ENCODE measurements at regions not wholly inside any gene's neighbourhood (a gene's known extent, or its start where the extent isn't known, plus 50 kb on each side); places are given as distances from the start of the nearest gene placed in this dataset.

DNA sequence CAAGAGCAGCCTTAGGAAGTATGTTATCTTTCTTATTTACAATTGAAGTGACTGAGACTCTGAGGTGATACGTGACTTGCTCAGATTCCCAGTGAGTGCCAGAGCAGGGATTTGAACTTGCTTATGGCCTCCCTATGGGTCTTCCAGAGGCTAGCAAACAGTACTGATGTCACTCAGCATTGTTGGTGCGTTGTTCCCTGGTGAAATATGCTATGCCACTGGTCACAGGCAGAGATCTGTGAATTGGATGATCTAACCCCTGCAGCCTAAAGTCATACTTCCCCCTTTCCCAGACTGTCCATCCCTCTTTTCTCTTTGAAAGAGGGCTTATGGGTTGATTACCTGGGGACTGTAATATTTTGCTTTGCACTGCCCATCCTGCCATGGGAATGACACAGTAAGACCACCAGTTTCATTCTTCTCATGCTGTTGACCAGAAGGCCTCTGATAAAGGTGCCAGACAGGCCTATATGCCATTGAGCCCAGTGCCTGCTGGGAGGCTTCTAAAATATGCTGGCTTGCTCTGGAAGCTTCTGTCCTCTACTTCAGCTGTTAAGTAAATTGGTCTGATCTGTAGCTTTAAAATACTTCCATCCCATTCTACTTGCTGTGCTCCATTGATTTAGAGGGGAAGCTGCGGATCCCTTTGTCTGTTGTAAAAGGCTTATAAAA lies 152.2 kb upstream of the E2F8 start:
- Mint-ChIP-seq H3K36me3 (ENCODE audit: insufficient read depth) (no peaks in the 10 kb centered on the region), H3K4me3 (no peak overlapping the region), H3K4me1 (ENCODE audit: low read depth) (no peaks in the 10 kb centered on the region), H3K9me3 (peaks cover 4% of the 10 kb centered on the region), H3K27me3 (ENCODE audit: low read depth) (no peaks in the 10 kb centered on the region)
- ATAC-seq, result no peak
- no peak for DNase-seq

DNA sequence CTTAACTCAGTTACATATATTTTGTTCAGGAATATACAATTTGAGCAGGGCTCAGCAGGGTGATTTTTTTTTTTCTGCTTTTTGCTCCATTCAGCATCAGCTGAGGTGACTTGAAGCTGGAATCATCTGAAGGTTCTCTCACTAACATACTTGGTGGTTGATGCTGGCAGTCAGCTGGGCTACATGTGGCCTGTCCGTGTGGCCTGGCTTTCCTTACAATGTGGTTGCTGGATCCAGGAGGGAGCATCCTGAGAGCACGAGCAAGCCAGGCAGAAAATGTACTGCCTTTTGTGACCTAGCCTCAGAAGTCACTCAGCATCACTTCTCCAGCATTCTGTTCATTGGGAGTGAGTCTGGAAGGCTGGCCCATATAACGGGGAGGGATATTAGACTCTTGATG lies 151.6 kb upstream of the E2F8 start:
- DNase-seq (no peak), ATAC-seq (no peak)
- Mint-ChIP-seq H3K4me3 (no peak overlapping the region), H3K27me3 (ENCODE audit: low read depth) (no peaks in the 10 kb centered on the region), H3K9me3 (peaks cover 4% of the 10 kb centered on the region), H3K36me3 (ENCODE audit: insufficient read depth) (no peaks in the 10 kb centered on the region), H3K4me1 (ENCODE audit: low read depth) (no peaks in the 10 kb centered on the region)

DNA sequence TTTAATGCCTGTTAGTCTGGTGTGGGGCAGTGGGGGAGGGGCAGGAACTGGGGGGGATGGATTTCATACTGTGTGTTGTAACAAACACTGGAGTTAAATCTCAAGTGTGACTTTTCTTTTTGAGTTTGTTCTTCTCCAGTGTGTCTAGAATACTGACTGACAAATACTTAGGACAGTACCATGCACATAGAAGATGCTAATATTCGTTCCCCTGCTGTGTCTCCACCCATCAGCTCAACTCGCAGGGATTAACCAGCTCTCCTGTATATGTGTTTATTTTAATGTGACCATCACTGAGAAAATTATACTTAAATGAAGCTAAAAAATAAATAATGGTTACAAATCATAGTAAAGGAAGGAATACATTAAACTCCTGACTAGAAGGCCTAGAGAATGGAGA lies 150.9 kb upstream of the E2F8 start:
- DNase-seq, result no peak
- H3K4me3 Mint-ChIP-seq, result no peak overlapping the region
- peaks cover 4% of the 10 kb centered on the region for H3K9me3 Mint-ChIP-seq
- no peaks in the 10 kb centered on the region for H3K36me3 Mint-ChIP-seq (ENCODE audit: insufficient read depth)
- H3K4me1 Mint-ChIP-seq (ENCODE audit: low read depth), result no peaks in the 10 kb centered on the region
- no peak for ATAC-seq
- H3K27me3 Mint-ChIP-seq (ENCODE audit: low read depth), result no peaks in the 10 kb centered on the region

- Mint-ChIP-seq H3K36me3 (ENCODE audit: insufficient read depth) (no peaks in the 10 kb centered on the region), H3K27me3 (ENCODE audit: low read depth) (no peaks in the 10 kb centered on the region), H3K4me1 (ENCODE audit: low read depth) (no peaks in the 10 kb centered on the region), H3K4me3 (no peak overlapping the region), H3K9me3 (peaks cover 4% of the 10 kb centered on the region)
- no peak for ATAC-seq
- no peak for DNase-seq
Measured at GRCh38 chr11:19391026-19391425, 150.3 kb upstream of the E2F8 start.

DNA sequence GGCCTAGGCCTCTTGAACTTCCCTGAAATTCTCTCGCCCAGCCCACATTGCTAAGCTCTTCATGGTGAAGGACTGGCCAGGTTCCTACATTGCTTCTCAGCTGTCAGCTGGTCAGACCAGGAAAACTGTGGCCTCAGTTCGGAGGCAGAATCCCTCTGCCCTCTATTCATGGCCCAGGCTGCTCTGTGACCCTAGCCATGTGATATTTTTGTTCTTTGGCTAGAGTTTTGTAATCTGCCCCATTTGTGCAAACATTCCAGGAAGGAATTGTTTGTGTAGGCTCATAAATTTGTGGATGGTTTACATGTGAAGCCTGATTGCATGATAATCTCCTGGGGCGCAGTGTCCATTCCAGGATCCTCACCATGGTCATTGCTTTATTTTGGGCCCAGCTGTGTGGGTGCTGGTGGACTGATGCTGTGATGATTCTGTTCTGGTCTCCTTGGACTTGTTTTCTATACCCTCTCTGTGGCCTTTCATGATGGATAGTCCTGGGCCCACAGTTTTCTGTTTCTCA lies 149.1 kb upstream of the E2F8 start:
- ATAC-seq (no peak), DNase-seq (no peak)
- Mint-ChIP-seq H3K36me3 (ENCODE audit: insufficient read depth) (no peaks in the 10 kb centered on the region), H3K27me3 (ENCODE audit: low read depth) (no peaks in the 10 kb centered on the region), H3K9me3 (peaks cover 4% of the 10 kb centered on the region), H3K4me3 (no peak overlapping the region), H3K4me1 (ENCODE audit: low read depth) (no peaks in the 10 kb centered on the region)

DNA sequence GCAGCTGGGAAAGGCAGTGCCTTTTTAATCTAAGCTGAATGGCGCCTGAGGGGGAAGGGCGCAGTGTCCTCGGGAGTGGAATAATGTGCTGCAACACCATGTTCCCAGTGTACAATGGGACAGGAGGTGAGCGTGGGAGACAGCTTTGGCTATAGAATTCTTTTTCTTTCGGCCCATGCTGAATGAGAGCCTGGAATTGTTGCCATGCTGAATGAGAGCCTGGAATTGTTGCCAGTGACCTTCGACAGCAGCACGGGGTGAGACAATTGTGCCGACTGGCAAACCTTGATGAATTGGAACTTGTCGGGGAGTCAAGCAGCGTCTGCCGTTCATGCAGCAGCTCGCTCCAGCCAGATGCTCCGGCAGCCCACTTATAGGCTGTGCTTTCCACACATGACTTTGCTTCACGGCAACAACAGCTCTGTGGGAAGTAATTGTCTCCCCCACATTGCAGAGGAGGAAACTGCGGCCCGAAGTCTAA lies 141.4 kb upstream of the E2F8 start:
- Mint-ChIP-seq H3K4me1 (ENCODE audit: low read depth) (no peaks in the 10 kb centered on the region), H3K9me3 (no peaks in the 10 kb centered on the region), H3K27me3 (ENCODE audit: low read depth) (peaks cover 3% of the 10 kb centered on the region), H3K36me3 (ENCODE audit: insufficient read depth) (no peaks in the 10 kb centered on the region), H3K4me3 (no peak overlapping the region)
- ATAC-seq, result no peak
- DNase-seq, result no peak

- no peak for ATAC-seq
- Mint-ChIP-seq H3K9me3 (no peaks in the 10 kb centered on the region), H3K36me3 (ENCODE audit: insufficient read depth) (no peaks in the 10 kb centered on the region), H3K4me3 (no peak overlapping the region), H3K4me1 (ENCODE audit: low read depth) (no peaks in the 10 kb centered on the region), H3K27me3 (ENCODE audit: low read depth) (peaks cover 7% of the 10 kb centered on the region)
- DNase-seq, result no peak
Measured at GRCh38 chr11:19380375-19380774, 139.6 kb upstream of the E2F8 start.

GRCh38 chr11:19379465-19379864 lies 138.7 kb upstream of the E2F8 start:
- DNase-seq (no peak), ATAC-seq (no peak)
- H3K36me3 Mint-ChIP-seq (ENCODE audit: insufficient read depth), result no peaks in the 10 kb centered on the region
- H3K27me3 Mint-ChIP-seq (ENCODE audit: low read depth), result peaks cover 11% of the 10 kb centered on the region
- no peaks in the 10 kb centered on the region for H3K9me3 Mint-ChIP-seq
- no peak overlapping the region for H3K4me3 Mint-ChIP-seq
- no peaks in the 10 kb centered on the region for H3K4me1 Mint-ChIP-seq (ENCODE audit: low read depth)

DNA sequence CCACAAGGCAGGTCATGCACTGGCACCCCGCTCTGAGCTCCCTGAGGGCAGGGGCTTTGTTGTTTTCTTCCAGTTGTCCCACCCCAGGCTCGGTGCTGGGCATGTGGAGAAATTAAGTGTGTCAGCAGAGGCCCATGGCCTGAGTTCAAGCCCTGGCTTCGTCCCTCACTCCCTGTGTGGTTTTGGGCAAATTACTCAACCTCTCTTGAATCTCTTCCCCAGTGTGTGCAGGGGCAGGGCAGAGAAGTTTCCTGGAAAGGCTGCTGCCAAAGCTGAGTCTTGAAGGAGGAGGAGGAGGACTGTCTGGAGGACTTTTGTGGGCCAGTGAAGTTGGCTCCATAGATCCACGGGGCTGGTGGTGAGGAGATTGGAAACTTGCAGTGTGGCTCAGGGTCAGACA lies 138.1 kb upstream of the E2F8 start:
- Mint-ChIP-seq H3K4me1 (ENCODE audit: low read depth) (no peaks in the 10 kb centered on the region), H3K36me3 (ENCODE audit: insufficient read depth) (no peaks in the 10 kb centered on the region), H3K27me3 (ENCODE audit: low read depth) (peaks cover 11% of the 10 kb centered on the region), H3K9me3 (no peaks in the 10 kb centered on the region), H3K4me3 (no peak overlapping the region)
- DNase-seq (no peak), ATAC-seq (no peak)

GRCh38 chr11:19377881-19378280 lies 137.1 kb upstream of the E2F8 start:
- ATAC-seq (no peak), DNase-seq (no peak)
- H3K27me3 Mint-ChIP-seq (ENCODE audit: low read depth), result peaks cover 17% of the 10 kb centered on the region
- H3K9me3 Mint-ChIP-seq, result no peaks in the 10 kb centered on the region
- H3K4me3 Mint-ChIP-seq, result no peak overlapping the region
- H3K36me3 Mint-ChIP-seq (ENCODE audit: insufficient read depth), result no peaks in the 10 kb centered on the region
- no peaks in the 10 kb centered on the region for H3K4me1 Mint-ChIP-seq (ENCODE audit: low read depth)

DNA sequence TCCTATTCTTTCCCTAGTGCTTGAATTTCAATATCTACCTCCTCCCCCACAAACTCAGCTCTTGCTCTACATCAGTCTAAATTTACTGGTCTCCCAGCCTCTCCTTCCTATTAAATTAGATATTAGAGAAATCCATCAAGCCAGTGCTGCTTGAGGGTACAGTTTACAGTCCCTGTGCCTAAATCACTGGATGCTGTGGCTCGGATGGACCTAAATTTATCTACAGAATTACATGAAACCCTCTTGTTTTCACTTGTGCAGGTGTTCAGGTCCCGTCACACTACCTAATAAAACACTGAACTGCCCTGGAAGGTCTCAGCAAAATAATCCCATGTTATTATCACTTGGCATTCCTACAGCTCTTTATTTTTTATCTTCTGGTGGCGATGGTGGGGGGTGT lies 134.7 kb upstream of the E2F8 start:
- Mint-ChIP-seq H3K36me3 (ENCODE audit: insufficient read depth) (no peaks in the 10 kb centered on the region), H3K4me1 (ENCODE audit: low read depth) (no peaks in the 10 kb centered on the region), H3K9me3 (no peaks in the 10 kb centered on the region), H3K4me3 (no peak overlapping the region), H3K27me3 (ENCODE audit: low read depth) (peaks cover 17% of the 10 kb centered on the region)
- no peak for ATAC-seq
- DNase-seq, result no peak

DNA sequence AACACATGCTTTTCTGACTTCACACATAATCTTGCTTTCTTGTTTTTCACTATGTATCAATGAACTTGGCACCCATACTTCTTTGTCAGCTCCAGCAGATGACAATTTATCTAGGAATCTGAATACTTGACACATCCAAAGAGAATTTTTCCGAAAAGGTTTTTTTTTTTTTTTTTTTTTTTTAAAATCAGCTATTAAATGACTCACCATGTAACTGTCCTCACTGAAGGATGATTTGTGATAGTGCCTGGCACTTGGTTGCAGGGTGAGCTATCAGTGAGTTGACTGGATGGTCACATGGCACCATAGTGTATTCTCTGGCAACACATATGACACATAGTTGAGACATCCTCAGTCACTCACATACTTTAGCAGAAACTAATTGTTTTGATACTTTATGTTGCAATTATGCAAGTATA lies 133.4 kb upstream of the E2F8 start:
- Mint-ChIP-seq H3K9me3 (no peaks in the 10 kb centered on the region), H3K36me3 (ENCODE audit: insufficient read depth) (no peaks in the 10 kb centered on the region), H3K4me1 (ENCODE audit: low read depth) (no peaks in the 10 kb centered on the region), H3K27me3 (ENCODE audit: low read depth) (peaks cover 17% of the 10 kb centered on the region), H3K4me3 (no peak overlapping the region)
- no peak for DNase-seq
- no peak for ATAC-seq

DNA sequence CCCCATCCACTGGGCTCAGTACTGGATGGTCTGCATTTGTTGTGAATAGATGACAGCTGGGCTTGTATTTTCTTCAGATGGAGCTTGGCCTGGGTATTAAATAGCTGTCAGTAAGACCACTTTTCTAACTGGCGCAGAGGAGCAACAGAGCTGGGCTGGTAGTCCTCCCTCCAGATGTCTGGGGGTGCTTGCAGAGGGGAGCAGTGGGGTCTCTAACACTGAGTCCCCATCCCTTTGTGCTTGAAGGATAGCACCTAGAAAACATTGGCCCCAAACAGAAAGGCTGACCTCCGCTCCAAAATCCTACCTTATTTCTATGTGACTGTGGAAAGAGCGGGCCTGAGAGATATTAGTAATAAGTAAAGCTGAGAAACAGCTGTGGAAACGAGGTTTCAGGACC lies 131.6 kb upstream of the E2F8 start:
- H3K4me3 Mint-ChIP-seq, result no peak overlapping the region
- ATAC-seq (no peak), DNase-seq (no peak)
- H3K4me1 Mint-ChIP-seq (ENCODE audit: low read depth), result no peaks in the 10 kb centered on the region
- H3K9me3 Mint-ChIP-seq, result no peaks in the 10 kb centered on the region
- H3K27me3 Mint-ChIP-seq (ENCODE audit: low read depth), result peaks cover 14% of the 10 kb centered on the region
- H3K36me3 Mint-ChIP-seq (ENCODE audit: insufficient read depth), result no peaks in the 10 kb centered on the region

DNA sequence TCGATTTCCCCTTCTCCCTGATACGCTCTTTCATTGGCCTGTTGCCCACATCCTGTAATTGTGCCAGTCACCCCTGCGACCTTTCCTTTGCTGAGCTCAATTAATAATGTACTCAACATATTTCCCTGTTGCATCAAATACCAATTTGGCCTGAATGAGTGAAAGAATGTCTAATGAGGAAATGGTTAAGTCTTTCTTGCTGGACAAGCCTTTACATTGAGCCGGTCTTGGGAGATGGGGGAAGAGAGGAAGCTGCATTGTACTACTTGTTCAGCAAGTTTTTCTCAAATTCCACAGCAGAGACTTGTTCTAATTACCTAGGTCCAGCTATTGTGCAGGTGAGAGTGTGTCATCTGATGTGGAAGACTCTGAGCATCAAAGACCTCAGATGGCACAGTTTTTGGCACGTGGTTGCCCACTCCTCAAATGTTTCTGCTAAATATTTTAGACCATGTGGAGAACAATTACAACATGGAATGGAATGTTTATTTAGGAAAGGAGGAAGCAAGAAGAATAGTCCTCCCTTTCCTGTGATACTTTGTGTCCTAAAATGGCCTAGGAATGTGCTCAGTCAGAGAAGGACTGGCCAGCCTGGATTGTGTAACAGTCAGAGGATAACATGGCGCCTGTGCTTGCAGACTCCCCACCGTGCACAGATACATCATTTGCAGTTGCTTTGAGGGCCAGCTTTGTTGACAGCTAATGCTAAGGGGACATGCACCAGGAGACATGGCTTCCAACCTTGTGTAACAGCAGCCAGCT lies 129.5 kb upstream of the E2F8 start:
- no peaks in the 10 kb centered on the region for H3K4me1 Mint-ChIP-seq (ENCODE audit: low read depth)

More for the DNA sequence above, 129.5 kb upstream of the E2F8 start:
- no peaks in the 10 kb centered on the region for H3K36me3 Mint-ChIP-seq (ENCODE audit: insufficient read depth)
- no peak overlapping the region for H3K4me3 Mint-ChIP-seq
- H3K9me3 Mint-ChIP-seq, result no peaks in the 10 kb centered on the region
- H3K27me3 Mint-ChIP-seq (ENCODE audit: low read depth), result peaks cover 9% of the 10 kb centered on the region
- DNase-seq, result no peak
- ATAC-seq, result no peak
